ENCODE measurements at regions not wholly inside any gene's neighbourhood (a gene's known extent, or its start where the extent isn't known, plus 50 kb on each side); places are given as distances from the start of the nearest gene placed in this dataset.

DNA sequence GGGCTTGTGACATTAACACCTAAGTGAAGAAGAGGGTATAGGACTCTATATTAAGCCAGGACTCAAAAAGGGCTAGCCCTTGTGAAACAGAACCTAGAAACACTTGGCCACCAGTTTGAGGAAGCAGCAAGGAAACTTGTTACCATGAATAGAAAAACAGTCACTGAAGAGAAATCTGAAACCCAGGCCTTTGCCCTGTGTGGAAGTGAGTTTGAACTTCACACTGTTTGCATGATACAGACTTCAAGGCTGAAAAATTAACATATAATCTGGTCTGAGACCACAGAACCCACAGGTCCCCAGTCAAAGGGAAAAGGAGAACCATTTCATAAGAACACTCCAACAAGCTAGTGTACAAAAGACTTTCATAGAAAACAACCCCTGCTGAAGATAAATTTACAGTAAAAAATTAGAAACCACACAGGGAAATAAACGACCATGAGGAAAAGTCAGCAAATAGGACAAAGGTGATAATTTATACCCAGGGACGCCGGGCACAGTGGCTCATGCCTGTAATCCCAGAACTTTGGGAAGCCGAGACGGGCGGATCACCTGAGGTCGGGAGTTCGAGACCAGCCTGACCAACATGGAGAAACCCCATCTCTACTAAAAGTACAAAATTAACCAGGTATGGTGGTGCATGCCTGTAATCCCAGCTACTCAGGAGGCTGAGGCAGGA is 76.1 kb downstream of the SKIDA1 start:
- no peak for TF ChIP-seq POLR2AphosphoS5 (IDR thresholded peaks at IDR 0.05)
- TF ChIP-seq EP300 (conservative IDR thresholded peaks at IDR 0.05; ENCODE audit: poor library complexity, severe bottlenecking), result no peak
- TF ChIP-seq, protein P1, sequence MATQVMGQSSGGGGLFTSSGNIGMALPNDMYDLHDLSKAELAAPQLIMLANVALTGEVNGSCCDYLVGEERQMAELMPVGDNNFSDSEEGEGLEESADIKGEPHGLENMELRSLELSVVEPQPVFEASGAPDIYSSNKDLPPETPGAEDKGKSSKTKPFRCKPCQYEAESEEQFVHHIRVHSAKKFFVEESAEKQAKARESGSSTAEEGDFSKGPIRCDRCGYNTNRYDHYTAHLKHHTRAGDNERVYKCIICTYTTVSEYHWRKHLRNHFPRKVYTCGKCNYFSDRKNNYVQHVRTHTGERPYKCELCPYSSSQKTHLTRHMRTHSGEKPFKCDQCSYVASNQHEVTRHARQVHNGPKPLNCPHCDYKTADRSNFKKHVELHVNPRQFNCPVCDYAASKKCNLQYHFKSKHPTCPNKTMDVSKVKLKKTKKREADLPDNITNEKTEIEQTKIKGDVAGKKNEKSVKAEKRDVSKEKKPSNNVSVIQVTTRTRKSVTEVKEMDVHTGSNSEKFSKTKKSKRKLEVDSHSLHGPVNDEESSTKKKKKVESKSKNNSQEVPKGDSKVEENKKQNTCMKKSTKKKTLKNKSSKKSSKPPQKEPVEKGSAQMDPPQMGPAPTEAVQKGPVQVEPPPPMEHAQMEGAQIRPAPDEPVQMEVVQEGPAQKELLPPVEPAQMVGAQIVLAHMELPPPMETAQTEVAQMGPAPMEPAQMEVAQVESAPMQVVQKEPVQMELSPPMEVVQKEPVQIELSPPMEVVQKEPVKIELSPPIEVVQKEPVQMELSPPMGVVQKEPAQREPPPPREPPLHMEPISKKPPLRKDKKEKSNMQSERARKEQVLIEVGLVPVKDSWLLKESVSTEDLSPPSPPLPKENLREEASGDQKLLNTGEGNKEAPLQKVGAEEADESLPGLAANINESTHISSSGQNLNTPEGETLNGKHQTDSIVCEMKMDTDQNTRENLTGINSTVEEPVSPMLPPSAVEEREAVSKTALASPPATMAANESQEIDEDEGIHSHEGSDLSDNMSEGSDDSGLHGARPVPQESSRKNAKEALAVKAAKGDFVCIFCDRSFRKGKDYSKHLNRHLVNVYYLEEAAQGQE (IDR thresholded peaks at IDR 0.05; ENCODE audit: borderline replicate concordance), result no peak
- TF ChIP-seq SMC3 (conservative IDR thresholded peaks at IDR 0.05; ENCODE audit: poor library complexity), result no peak
- no peak overlapping the region for H2AFZ ChIP-seq (ENCODE audit: low read depth, low read length)
- H3K9ac ChIP-seq (ENCODE audit: low read length), result no peak overlapping the region
- H3K27ac ChIP-seq (ENCODE audit: low read length), result no peak overlapping the region
- no peaks in the 10 kb centered on the region for H3K27me3 ChIP-seq (ENCODE audit: insufficient read depth, low read depth, low read length)
- H3K36me3 ChIP-seq (ENCODE audit: insufficient read depth, low read length), result no peaks in the 10 kb centered on the region
- H3K79me2 ChIP-seq (replicated peaks; ENCODE audit: insufficient read depth, low read length), result no peaks in the 10 kb centered on the region
- H3K4me2 ChIP-seq (ENCODE audit: low read length), result no peak overlapping the region
- H3K9me2 ChIP-seq (ENCODE audit: insufficient read depth, low read length), result no peaks in the 10 kb centered on the region
- H3K9me3 ChIP-seq (ENCODE audit: low read length), result no peaks in the 10 kb centered on the region
- no peaks in the 10 kb centered on the region for H4K20me1 ChIP-seq (ENCODE audit: insufficient read depth)
- no peak overlapping the region for H3K4me3 ChIP-seq (ENCODE audit: low read length)
- H3F3A ChIP-seq (ENCODE audit: insufficient read depth, low read length, poor library complexity, severe bottlenecking), result no peaks in the 10 kb centered on the region

DNA sequence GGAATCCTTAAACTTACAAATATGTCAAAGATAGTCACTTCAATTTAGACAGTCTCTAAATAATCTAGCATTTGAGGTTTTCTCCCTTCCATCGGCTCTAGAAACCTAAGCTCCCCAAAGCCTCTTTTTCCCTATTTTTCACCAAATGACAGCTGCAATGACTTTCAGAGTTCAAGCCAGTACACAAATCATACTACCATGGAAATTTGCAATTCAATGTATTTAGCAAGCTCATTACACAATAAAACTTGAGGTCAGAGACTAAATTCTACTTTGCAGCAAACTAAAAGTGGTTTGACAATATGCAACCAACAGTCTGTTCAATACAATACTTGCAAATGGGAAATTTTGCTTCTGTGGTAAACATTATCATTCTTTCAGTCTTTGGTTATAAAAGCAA is 80.3 kb downstream of the SKIDA1 start:
- TF ChIP-seq, protein P1 (IDR thresholded peaks at IDR 0.05; ENCODE audit: borderline replicate concordance), result no peak
- TF ChIP-seq EP300 (conservative IDR thresholded peaks at IDR 0.05; ENCODE audit: poor library complexity, severe bottlenecking) (no peak), SMC3 (conservative IDR thresholded peaks at IDR 0.05; ENCODE audit: poor library complexity) (no peak)
- H3K9me3 ChIP-seq (ENCODE audit: low read length), result no peaks in the 10 kb centered on the region
- no peaks in the 10 kb centered on the region for H3K79me2 ChIP-seq (replicated peaks; ENCODE audit: insufficient read depth, low read length)
- H2AFZ ChIP-seq (ENCODE audit: low read depth, low read length), result no peak overlapping the region
- H3K27me3 ChIP-seq (ENCODE audit: insufficient read depth, low read depth, low read length), result no peaks in the 10 kb centered on the region
- H3K36me3 ChIP-seq (ENCODE audit: insufficient read depth, low read length), result no peaks in the 10 kb centered on the region
- no peak overlapping the region for H3K9ac ChIP-seq (ENCODE audit: low read length)
- H3K27ac ChIP-seq (ENCODE audit: low read length), result no peak overlapping the region
- H3K4me2 ChIP-seq (ENCODE audit: low read length), result no peak overlapping the region
- H3K9me2 ChIP-seq (ENCODE audit: insufficient read depth, low read length), result no peaks in the 10 kb centered on the region
- H3K4me3 ChIP-seq (ENCODE audit: low read length), result no peak overlapping the region
- no peaks in the 10 kb centered on the region for H3F3A ChIP-seq (ENCODE audit: insufficient read depth, low read length, poor library complexity, severe bottlenecking)
- no peaks in the 10 kb centered on the region for H4K20me1 ChIP-seq (ENCODE audit: insufficient read depth)

DNA sequence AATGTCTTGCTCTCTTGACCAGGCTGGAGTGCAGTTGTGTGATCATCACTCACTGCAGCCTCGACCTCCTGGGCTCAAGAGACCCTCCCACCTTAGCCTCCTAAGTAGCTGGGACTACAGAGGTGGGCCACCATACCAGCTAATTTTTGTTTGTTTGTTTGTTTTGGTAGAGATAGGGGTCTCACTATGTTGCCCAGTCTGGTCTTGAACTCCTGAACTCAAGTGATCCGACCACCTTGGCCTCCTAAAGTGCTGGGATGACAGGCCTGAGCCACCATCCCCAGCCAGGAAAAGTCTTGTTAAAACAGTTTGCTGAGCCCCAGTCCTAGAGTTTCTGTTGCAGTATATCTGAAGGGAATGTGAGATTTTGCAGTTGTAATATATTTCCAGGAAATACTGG is 83.9 kb downstream of the SKIDA1 start:
- no peaks in the 10 kb centered on the region for H3K9me3 ChIP-seq (ENCODE audit: low read length)
- H3K9me2 ChIP-seq (ENCODE audit: insufficient read depth, low read length), result no peaks in the 10 kb centered on the region
- H4K20me1 ChIP-seq (ENCODE audit: insufficient read depth), result no peaks in the 10 kb centered on the region
- no peak overlapping the region for H3K4me2 ChIP-seq (ENCODE audit: low read length)
- no peaks in the 10 kb centered on the region for H3F3A ChIP-seq (ENCODE audit: insufficient read depth, low read length, poor library complexity, severe bottlenecking)
- H3K27ac ChIP-seq (ENCODE audit: low read length), result no peak overlapping the region
- TF ChIP-seq EP300 (conservative IDR thresholded peaks at IDR 0.05; ENCODE audit: poor library complexity, severe bottlenecking) (no peak), RAD21 (conservative IDR thresholded peaks at IDR 0.05) (no peak), MXI1 (conservative IDR thresholded peaks at IDR 0.05; ENCODE audit: poor library complexity, severe bottlenecking) (no peak), TAF1 (IDR thresholded peaks at IDR 0.05; ENCODE audit: low read depth) (no peak), EZH2 (IDR thresholded peaks at IDR 0.05; ENCODE audit: borderline replicate concordance, insufficient read depth, low read length, poor library complexity, severe bottlenecking) (no peak)
- TF ChIP-seq, protein P1 (IDR thresholded peaks at IDR 0.05; ENCODE audit: borderline replicate concordance), result no peak
- H3K36me3 ChIP-seq (ENCODE audit: insufficient read depth, low read length), result no peaks in the 10 kb centered on the region
- no peak overlapping the region for H3K9ac ChIP-seq (ENCODE audit: low read length)
- H3K4me3 ChIP-seq (ENCODE audit: low read length), result no peak overlapping the region
- no peaks in the 10 kb centered on the region for H3K27me3 ChIP-seq (ENCODE audit: insufficient read depth, low read depth, low read length)
- no peaks in the 10 kb centered on the region for H3K79me2 ChIP-seq (replicated peaks; ENCODE audit: insufficient read depth, low read length)
- no peak overlapping the region for H2AFZ ChIP-seq (ENCODE audit: low read depth, low read length)
